Vagina (tissue), 2 donors: ENCODE measurements at regions not wholly inside any gene's neighbourhood (a gene's known extent, or its start where the extent isn't known, plus 50 kb on each side); places are given as distances from the start of the nearest gene placed in this dataset.
"Not testable (repeated sequence)": the region's sequence is repeated elsewhere in the genome, so short reads cannot be mapped to it uniquely, and the experiment has no call there.

ENCODE experiments used
- DNase-seq, 2 donors: peaks; one replicate each; pipeline ENCODE4 v3.0.0-alpha.2; 2017; ENCODE audit errors: extremely low spot score in 2 of 2
- H3K27ac ChIP-seq: fragments of 200-600 bp; sonication (generic); one replicate; pipeline ENCODE4 v1.5.1; 2019
- H3K27me3 ChIP-seq: fragments of 200-600 bp; sonication (generic); one replicate; pipeline ENCODE4 v1.5.1; 2019
- H3K36me3 ChIP-seq, 2 donors: fragments of 200-600 bp; sonication (generic); one replicate each; pipeline ENCODE4 v1.5.1; 2017 to 2019
- H3K4me1 ChIP-seq: fragments of 200-600 bp; sonication (generic); one replicate; pipeline ENCODE4 v1.5.1; 2019
- H3K4me3 ChIP-seq, 2 donors: fragments of 200-600 bp; sonication (generic); 1 replicate in 1 of 2; 2 replicates in 1 of 2; pipeline ENCODE4 v1.5.1; 2016 to 2019
- H3K9me3 ChIP-seq: fragments of 200-600 bp; sonication (generic); one replicate; pipeline ENCODE4 v1.5.1; 2019
- POLR2A ChIP-seq, 2 donors: fragments of 450-650 bp; IDR thresholded peaks; one replicate each; pipeline ENCODE4 v1.6.1; 2017; ENCODE audit warnings: antibody characterized with exemption in 2 of 2, mild to moderate bottlenecking in 2 of 2, moderate library complexity in 2 of 2
- POLR2AphosphoS5 ChIP-seq, 2 donors: sonication (generic); formaldehyde crosslinking; IDR thresholded peaks; one replicate each; pipeline ENCODE4 v1.9.0; 2017; ENCODE audit warnings: antibody characterized with exemption in 2 of 2, mild to moderate bottlenecking in 2 of 2, low read depth in 1 of 2; ENCODE audit not compliant: insufficient read depth in 1 of 2
- intact Hi-C: fragments of 100-400 bp; cut with DNase I; formaldehyde crosslinking; loops from one replicate; pipeline ENCODE4 v1.15.1; 2023
- TF ChIP-seq, protein P1 (sequence below), 3 experiments: fragments of 450-650 bp in 2 of 3; fragments of 200-600 bp in 1 of 3; sonication (generic) in 1 of 3; IDR thresholded peaks; one replicate each; pipeline ENCODE4 v1.5.1; 2017 to 2019; ENCODE audit warnings: antibody characterized with exemption in 3 of 3, mild to moderate bottlenecking in 2 of 3, moderate library complexity in 2 of 3

DNA sequence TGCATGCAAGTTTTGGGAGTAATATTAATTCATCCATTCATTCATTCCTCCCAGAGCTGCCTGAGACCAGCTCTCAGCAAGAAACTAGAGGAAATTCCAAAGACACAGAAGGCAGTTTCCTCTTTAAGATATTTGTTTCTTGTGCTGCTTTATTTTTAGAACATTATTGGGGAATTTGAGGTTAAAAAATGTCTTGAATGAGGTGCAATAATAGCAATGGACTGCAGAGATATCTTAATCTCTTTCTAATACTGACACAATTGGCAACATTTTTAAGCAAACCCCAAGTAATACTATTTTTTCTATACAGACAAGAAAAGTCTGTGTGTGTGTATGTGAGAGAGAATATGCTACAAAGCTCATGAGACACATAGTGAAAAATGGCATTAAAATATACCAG, 190.2 kb upstream of the USP15 start:
- H3K9me3 ChIP-seq = no peaks in the 10 kb centered on the region
- TF ChIP-seq POLR2AphosphoS5 (IDR thresholded peaks at IDR 0.05; ENCODE audit: insufficient read depth in 1 of 2, low read depth in 1 of 2) (no peak), POLR2A (IDR thresholded peaks at IDR 0.05) (no peak)
- TF ChIP-seq, protein P1, sequence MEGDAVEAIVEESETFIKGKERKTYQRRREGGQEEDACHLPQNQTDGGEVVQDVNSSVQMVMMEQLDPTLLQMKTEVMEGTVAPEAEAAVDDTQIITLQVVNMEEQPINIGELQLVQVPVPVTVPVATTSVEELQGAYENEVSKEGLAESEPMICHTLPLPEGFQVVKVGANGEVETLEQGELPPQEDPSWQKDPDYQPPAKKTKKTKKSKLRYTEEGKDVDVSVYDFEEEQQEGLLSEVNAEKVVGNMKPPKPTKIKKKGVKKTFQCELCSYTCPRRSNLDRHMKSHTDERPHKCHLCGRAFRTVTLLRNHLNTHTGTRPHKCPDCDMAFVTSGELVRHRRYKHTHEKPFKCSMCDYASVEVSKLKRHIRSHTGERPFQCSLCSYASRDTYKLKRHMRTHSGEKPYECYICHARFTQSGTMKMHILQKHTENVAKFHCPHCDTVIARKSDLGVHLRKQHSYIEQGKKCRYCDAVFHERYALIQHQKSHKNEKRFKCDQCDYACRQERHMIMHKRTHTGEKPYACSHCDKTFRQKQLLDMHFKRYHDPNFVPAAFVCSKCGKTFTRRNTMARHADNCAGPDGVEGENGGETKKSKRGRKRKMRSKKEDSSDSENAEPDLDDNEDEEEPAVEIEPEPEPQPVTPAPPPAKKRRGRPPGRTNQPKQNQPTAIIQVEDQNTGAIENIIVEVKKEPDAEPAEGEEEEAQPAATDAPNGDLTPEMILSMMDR (IDR thresholded peaks at IDR 0.05) = no peak
- no peaks in the 10 kb centered on the region for H3K4me1 ChIP-seq
- no peaks in the 10 kb centered on the region for H3K36me3 ChIP-seq
- H3K27ac ChIP-seq = no peak overlapping the region
- no peak overlapping the region for H3K4me3 ChIP-seq
- H3K27me3 ChIP-seq = no peaks in the 10 kb centered on the region
- DNase-seq = no peak
- intact Hi-C loops = no loop called here

DNA sequence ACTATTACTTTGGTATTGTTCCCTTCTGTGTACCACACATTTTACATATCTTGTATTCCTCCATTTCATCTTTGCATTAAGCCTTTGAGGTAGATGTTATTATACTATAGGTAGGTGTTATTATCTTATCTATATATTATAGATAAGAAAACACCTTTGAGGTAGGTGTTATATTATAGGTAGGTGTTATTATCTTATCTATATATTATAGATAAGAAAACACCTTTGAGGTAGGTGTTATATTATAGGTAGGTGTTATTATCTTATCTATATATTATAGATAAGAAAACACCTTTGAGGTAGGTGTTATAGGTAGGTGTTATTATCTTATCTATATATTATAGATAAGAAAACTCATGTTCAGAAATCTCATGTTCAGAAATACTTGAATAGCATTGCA, 187.0 kb upstream of the USP15 start:
- H3K36me3 ChIP-seq, H3K9me3 ChIP-seq, intact Hi-C loops, H3K27me3 ChIP-seq, H3K4me3 ChIP-seq, H3K4me1 ChIP-seq, DNase-seq, H3K27ac ChIP-seq: not testable (repeated sequence)

DNA sequence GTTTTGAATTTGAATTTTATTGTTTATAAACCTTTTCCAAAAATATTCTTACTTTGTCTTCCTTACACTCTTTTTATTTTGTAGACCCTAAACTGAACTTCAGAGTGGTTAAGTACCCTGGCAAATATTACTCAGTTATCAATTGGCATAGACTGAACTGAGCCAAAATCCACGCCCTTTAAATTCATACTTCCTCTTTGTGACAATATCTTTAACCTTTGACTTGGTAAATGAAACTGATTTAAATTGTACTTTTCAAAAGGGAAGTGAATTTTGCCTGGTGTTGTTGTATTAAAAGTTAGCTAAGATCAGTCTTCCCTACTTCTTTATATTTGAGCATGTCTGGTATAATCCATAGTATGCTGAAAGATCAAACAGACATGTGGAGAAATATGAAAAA, 184.3 kb upstream of the USP15 start:
- H3K27me3 ChIP-seq = no peaks in the 10 kb centered on the region
- no peaks in the 10 kb centered on the region for H3K9me3 ChIP-seq
- H3K27ac ChIP-seq = no peak overlapping the region
- H3K36me3 ChIP-seq = no peaks in the 10 kb centered on the region
- intact Hi-C loops = no loop called here
- no peak for DNase-seq
- H3K4me3 ChIP-seq = no peak overlapping the region
- TF ChIP-seq POLR2AphosphoS5 (IDR thresholded peaks at IDR 0.05; ENCODE audit: insufficient read depth in 1 of 2, low read depth in 1 of 2) = no peak
- TF ChIP-seq POLR2A (IDR thresholded peaks at IDR 0.05) = no peak
- TF ChIP-seq, protein P1 (IDR thresholded peaks at IDR 0.05) = no peak
- H3K4me1 ChIP-seq = no peaks in the 10 kb centered on the region

DNA sequence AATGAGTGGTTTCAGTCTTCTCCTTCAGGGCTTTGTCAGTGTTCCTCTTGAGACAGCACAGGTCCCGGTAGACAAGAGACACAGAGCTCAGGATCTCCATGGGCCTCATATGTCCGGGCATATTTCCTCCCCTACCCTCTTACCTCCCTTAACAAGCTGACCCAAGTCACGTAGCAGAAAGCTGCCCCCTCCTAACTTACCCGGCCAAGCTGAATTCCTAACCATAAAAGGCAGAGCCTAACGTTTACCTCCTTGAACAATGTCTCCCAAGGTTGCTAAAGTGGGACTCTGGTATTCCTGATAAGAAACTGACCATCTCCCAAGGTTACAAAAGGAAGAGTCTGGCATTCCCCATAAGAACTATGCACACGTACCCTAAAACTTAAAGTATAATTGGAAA, 182.2 kb upstream of the USP15 start:
- Histone ChIP-seq H3K36me3 (no peaks in the 10 kb centered on the region), H3K4me3 (no peak overlapping the region), H3K27me3 (no peaks in the 10 kb centered on the region), H3K9me3 (no peaks in the 10 kb centered on the region), H3K4me1 (no peaks in the 10 kb centered on the region), H3K27ac (no peak overlapping the region)
- TF ChIP-seq POLR2AphosphoS5 (IDR thresholded peaks at IDR 0.05; ENCODE audit: insufficient read depth in 1 of 2, low read depth in 1 of 2) = no peak
- TF ChIP-seq, protein P1 (IDR thresholded peaks at IDR 0.05) = no peak
- TF ChIP-seq POLR2A (IDR thresholded peaks at IDR 0.05) = no peak
- DNase-seq = no peak
- intact Hi-C loops = no loop called here

DNA sequence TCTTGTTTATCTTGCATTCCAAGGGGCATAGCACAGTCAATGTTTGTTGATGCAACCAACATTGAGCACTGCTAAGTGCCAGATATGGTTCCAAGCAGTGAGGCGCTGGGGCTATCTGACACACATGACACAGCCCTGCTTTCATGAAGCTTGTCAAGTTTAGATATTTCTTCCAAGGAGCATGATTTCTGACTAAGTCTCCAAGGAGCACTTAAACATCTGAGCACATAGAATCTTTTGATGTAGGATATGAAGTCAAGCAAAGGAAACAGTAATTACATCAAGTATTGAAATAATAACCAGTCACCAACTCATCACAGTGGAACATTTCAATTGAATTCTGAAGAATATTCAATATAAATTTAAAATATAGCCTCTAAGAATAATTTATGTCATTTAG, 177.8 kb upstream of the USP15 start:
- no peak for DNase-seq
- H3K36me3 ChIP-seq = no peaks in the 10 kb centered on the region
- intact Hi-C loops = no loop called here
- no peaks in the 10 kb centered on the region for H3K27me3 ChIP-seq
- no peak overlapping the region for H3K27ac ChIP-seq
- no peaks in the 10 kb centered on the region for H3K4me1 ChIP-seq
- no peak overlapping the region for H3K4me3 ChIP-seq
- TF ChIP-seq POLR2A (IDR thresholded peaks at IDR 0.05) (no peak), POLR2AphosphoS5 (IDR thresholded peaks at IDR 0.05; ENCODE audit: insufficient read depth in 1 of 2, low read depth in 1 of 2) (no peak)
- TF ChIP-seq, protein P1 (IDR thresholded peaks at IDR 0.05) = no peak
- H3K9me3 ChIP-seq = no peaks in the 10 kb centered on the region

DNA sequence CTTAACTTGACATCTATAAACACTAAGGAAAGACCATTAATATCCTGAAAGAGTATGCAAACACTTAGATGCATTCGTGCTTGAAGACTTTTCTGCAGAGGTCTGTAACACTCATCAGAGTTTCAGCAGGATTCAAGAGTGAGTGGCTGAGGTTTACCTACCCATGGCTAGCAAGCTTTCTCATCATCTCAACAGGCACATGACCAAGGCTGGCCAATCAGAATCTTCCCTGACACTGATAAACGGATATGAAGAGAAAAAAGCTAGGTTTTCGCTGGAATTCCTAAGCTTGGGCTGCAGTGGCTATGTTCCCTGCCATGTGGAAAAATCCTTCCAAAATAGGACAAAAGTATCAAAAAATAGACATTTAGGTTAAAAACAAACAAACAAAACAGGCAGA, 162.1 kb upstream of the USP15 start:
- Histone ChIP-seq H3K4me3 (no peak overlapping the region), H3K4me1 (no peaks in the 10 kb centered on the region), H3K27me3 (no peaks in the 10 kb centered on the region), H3K36me3 (no peaks in the 10 kb centered on the region), H3K9me3 (no peaks in the 10 kb centered on the region), H3K27ac (no peak overlapping the region)
- intact Hi-C loops = loop anchor here (5.0 kb wide), 1 partner anchor 1034 kb away; no protein-coding TSS in a partner anchor
- TF ChIP-seq POLR2A (IDR thresholded peaks at IDR 0.05) (no peak), POLR2AphosphoS5 (IDR thresholded peaks at IDR 0.05; ENCODE audit: insufficient read depth in 1 of 2, low read depth in 1 of 2) (no peak)
- TF ChIP-seq, protein P1 (IDR thresholded peaks at IDR 0.05) = no peak
- no peak for DNase-seq
